ENCODE measurements at regions not wholly inside any gene's neighbourhood (a gene's known extent, or its start where the extent isn't known, plus 50 kb on each side); places are given as distances from the start of the nearest gene placed in this dataset.

DNA sequence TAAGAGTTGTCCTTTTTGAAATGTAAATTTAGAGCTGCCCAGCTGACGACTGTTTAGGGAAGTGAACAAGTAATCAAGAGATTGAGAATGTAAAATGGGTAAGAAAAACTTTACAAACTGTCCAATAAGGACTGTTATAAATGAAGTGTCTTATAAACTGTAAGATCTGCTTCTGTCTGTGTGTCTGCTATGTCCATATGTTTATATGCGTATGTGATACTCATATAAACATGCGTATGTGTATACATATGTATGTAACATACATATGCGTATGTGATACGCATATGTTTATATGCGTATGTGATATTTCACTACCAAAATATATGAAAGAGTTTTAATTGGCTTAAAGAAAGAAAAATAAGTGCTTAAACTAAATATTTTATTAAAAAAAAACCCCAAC, 416.0 kb upstream of the GALNTL6 start:
- no peaks in the 10 kb centered on the region for H3K4me1 ChIP-seq (ENCODE audit: insufficient read depth, insufficient read length)
- H3K27me3 ChIP-seq (ENCODE audit: insufficient read depth, insufficient read length) = no peaks in the 10 kb centered on the region

DNA sequence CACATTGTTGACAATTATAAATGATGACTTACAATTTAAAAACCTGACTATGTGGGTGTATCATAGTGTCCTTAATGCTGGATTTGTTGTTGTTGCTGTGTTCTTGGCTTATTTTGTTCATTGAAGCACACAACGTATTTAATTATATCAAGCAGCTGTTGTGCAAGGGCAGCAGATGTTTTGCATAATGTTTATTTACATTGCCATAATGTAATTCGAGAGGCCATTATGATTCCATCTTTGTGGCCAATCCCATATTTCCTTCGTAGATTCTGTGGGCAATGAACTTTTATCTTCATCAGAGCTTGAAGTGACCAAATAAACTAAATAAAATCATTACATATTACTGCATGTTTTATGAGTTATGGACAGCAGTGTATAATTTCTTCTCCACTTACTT, 422.6 kb upstream of the GALNTL6 start:
- H3K9ac ChIP-seq (ENCODE audit: insufficient read length, low read depth) = no peak overlapping the region
- TF ChIP-seq ZNF274 (IDR thresholded peaks at IDR 0.05; ENCODE audit: low read depth, low read length) (no peak), SUZ12 (IDR thresholded peaks at IDR 0.05; ENCODE audit: extremely low read depth, insufficient read depth, insufficient read length) (no peak), YY1 (IDR thresholded peaks at IDR 0.05; ENCODE audit: insufficient read depth, insufficient read length) (no peak)
- no peaks in the 10 kb centered on the region; the same call in 1 of the 2 replicates for H3K9me3 ChIP-seq (ENCODE audit: insufficient read depth, low read length)
- no peak for DNase-seq (ENCODE audit: low read depth, low spot score)
- H3K36me3 ChIP-seq (ENCODE audit: insufficient read depth, insufficient read length, low read length) = no peaks in the 10 kb centered on the region
- no peaks in the 10 kb centered on the region for H3K4me1 ChIP-seq (ENCODE audit: insufficient read depth, insufficient read length)
- H3K27me3 ChIP-seq (ENCODE audit: insufficient read depth, insufficient read length) = no peaks in the 10 kb centered on the region
- no peak overlapping the region for H3K4me3 ChIP-seq (ENCODE audit: insufficient read length, low read depth)

More for the DNA sequence above, 416.0 kb upstream of the GALNTL6 start:
- Histone ChIP-seq H3K9me3 (ENCODE audit: insufficient read depth, low read length) (no peaks in the 10 kb centered on the region; the same call in 1 of the 2 replicates), H3K36me3 (ENCODE audit: insufficient read depth, insufficient read length, low read length) (no peaks in the 10 kb centered on the region), H3K4me3 (ENCODE audit: insufficient read length, low read depth) (no peak overlapping the region), H3K9ac (ENCODE audit: insufficient read length, low read depth) (no peak overlapping the region)
- no peak for DNase-seq (ENCODE audit: low read depth, low spot score)
- TF ChIP-seq SUZ12 (IDR thresholded peaks at IDR 0.05; ENCODE audit: extremely low read depth, insufficient read depth, insufficient read length) = no peak
- TF ChIP-seq ZNF274 (IDR thresholded peaks at IDR 0.05; ENCODE audit: low read depth, low read length) = no peak
- TF ChIP-seq YY1 (IDR thresholded peaks at IDR 0.05; ENCODE audit: insufficient read depth, insufficient read length) = no peak

DNA sequence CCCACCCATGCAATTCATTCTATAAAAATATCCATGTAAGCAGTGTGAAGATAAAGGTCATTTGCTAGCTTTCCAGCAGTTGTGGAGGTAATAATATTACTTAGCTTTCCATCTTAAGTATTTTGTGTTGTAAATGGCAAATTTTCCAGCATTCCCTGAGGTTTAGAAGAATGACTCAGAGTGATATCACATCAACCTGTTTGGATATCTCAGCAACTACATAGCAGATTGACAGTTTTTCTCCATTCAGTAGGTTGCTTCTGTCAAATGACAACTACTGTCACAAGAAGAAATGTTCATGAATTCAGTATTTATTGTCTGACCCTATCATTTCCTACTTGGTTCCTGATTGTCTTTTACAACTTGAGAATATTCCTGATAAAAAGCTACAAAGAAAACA, 434.9 kb upstream of the GALNTL6 start:
- H3K9ac ChIP-seq (ENCODE audit: insufficient read length, low read depth) = no peak overlapping the region
- H3K4me1 ChIP-seq (ENCODE audit: insufficient read depth, insufficient read length) = no peaks in the 10 kb centered on the region
- TF ChIP-seq SUZ12 (IDR thresholded peaks at IDR 0.05; ENCODE audit: extremely low read depth, insufficient read depth, insufficient read length) (no peak), ZNF274 (IDR thresholded peaks at IDR 0.05; ENCODE audit: low read depth, low read length) (no peak), YY1 (IDR thresholded peaks at IDR 0.05; ENCODE audit: insufficient read depth, insufficient read length) (no peak)
- no peaks in the 10 kb centered on the region for H3K9me3 ChIP-seq (ENCODE audit: insufficient read depth, low read length)
- no peaks in the 10 kb centered on the region for H3K36me3 ChIP-seq (ENCODE audit: insufficient read depth, insufficient read length, low read length)
- no peak for DNase-seq (ENCODE audit: low read depth, low spot score)
- H3K27me3 ChIP-seq (ENCODE audit: insufficient read depth, insufficient read length) = no peaks in the 10 kb centered on the region
- H3K4me3 ChIP-seq (ENCODE audit: insufficient read length, low read depth) = no peak overlapping the region

DNA sequence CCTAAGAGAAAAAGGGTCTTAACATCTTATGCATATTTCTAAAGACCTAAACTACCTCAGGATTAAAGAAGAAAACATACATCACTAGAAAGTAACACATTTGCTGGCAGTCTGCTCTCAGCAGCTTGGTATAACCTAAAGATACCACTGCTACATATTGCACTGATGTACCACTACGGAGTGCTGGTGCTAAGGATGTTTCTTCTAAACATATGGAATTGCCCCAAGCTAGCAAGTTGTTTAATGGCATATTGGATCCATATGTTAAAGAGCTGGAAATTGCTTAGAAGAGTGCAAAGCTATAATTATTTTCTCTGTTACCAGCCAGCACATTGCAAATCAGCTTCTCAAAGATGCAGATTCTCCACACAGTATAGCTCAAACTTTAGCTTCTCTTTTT, 436.5 kb upstream of the GALNTL6 start:
- H3K9me3 ChIP-seq (ENCODE audit: insufficient read depth, low read length) = no peaks in the 10 kb centered on the region
- no peak for DNase-seq (ENCODE audit: low read depth, low spot score)
- H3K36me3 ChIP-seq (ENCODE audit: insufficient read depth, insufficient read length, low read length) = no peaks in the 10 kb centered on the region
- TF ChIP-seq SUZ12 (IDR thresholded peaks at IDR 0.05; ENCODE audit: extremely low read depth, insufficient read depth, insufficient read length) (no peak), ZNF274 (IDR thresholded peaks at IDR 0.05; ENCODE audit: low read depth, low read length) (no peak), YY1 (IDR thresholded peaks at IDR 0.05; ENCODE audit: insufficient read depth, insufficient read length) (no peak)
- H3K4me3 ChIP-seq (ENCODE audit: insufficient read length, low read depth) = no peak overlapping the region
- H3K4me1 ChIP-seq (ENCODE audit: insufficient read depth, insufficient read length) = no peaks in the 10 kb centered on the region
- no peaks in the 10 kb centered on the region for H3K27me3 ChIP-seq (ENCODE audit: insufficient read depth, insufficient read length)
- H3K9ac ChIP-seq (ENCODE audit: insufficient read length, low read depth) = no peak overlapping the region

DNA sequence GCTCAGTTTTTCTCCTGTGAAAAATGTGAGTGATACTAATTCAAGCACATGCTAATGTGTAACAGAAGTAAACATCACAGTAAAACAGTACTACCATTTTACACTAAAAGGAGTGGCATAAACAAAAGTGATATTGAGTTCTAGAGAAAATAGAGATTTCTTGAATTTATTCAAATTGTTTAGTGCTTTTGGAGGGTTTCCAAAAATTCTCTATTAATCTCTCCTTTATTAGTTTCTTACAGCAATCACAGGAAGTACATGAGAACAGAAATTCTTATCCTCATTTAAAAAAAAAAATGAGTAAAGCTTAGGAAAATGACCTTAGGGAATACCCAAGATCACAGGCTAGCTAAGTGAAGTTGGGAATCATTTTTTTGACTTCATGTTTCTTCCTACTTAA, 459.7 kb upstream of the GALNTL6 start:
- Histone ChIP-seq H3K4me3 (ENCODE audit: insufficient read length, low read depth) (no peak overlapping the region), H3K9me3 (ENCODE audit: insufficient read depth, low read length) (no peaks in the 10 kb centered on the region), H3K4me1 (ENCODE audit: insufficient read depth, insufficient read length) (no peaks in the 10 kb centered on the region), H3K9ac (ENCODE audit: insufficient read length, low read depth) (no peak overlapping the region), H3K27me3 (ENCODE audit: insufficient read depth, insufficient read length) (no peaks in the 10 kb centered on the region), H3K36me3 (ENCODE audit: insufficient read depth, insufficient read length, low read length) (no peaks in the 10 kb centered on the region)
- TF ChIP-seq SUZ12 (IDR thresholded peaks at IDR 0.05; ENCODE audit: extremely low read depth, insufficient read depth, insufficient read length) (no peak), YY1 (IDR thresholded peaks at IDR 0.05; ENCODE audit: insufficient read depth, insufficient read length) (no peak), ZNF274 (IDR thresholded peaks at IDR 0.05; ENCODE audit: low read depth, low read length) (no peak)
- DNase-seq (ENCODE audit: low read depth, low spot score) = no peak

DNA sequence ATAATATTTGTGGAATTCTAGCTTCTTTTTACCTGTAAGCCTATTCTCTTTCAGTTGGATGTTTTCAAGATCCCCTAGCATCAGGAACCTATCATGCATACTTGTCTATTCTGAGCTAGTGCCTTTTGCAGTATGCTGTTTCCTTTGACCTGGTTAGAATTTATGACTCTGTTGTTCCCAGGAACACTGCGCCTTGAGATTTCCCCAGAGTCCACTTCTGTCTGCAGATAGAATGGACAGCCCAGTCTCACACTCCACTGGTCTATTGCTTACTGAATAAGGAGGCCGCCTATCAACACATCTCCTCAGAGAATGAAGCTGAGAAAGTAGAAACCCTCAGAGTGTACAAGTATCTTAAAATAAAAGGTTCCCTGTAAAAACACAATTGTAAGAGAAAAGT, 465.1 kb upstream of the GALNTL6 start:
- DNase-seq (ENCODE audit: low read depth, low spot score) = no peak
- Histone ChIP-seq H3K27me3 (ENCODE audit: insufficient read depth, insufficient read length) (no peaks in the 10 kb centered on the region), H3K9ac (ENCODE audit: insufficient read length, low read depth) (no peak overlapping the region)

DNA sequence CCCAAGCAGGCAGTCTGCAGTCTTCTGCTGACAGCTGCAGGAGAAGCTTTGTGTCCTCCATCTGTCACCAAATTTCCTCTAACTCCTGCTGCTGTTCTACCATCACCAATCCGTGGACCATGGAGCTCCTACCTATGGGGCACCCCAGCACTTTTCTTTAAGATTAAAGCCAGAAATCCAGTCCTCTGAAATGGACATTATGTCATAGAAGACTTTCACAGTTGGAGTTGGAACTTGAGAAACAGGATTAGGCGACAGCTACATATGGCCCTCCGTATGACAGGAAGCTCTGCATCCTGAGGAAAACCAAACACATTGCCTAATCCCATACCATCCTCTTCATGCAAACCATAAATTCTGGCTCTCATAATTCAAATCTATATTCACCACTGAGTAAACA, 470.6 kb upstream of the GALNTL6 start:
- TF ChIP-seq YY1 (IDR thresholded peaks at IDR 0.05; ENCODE audit: insufficient read depth, insufficient read length) (no peak), SUZ12 (IDR thresholded peaks at IDR 0.05; ENCODE audit: extremely low read depth, insufficient read depth, insufficient read length) (no peak)
- no peaks in the 10 kb centered on the region for H3K36me3 ChIP-seq (ENCODE audit: insufficient read depth, insufficient read length, low read length)
- DNase-seq (ENCODE audit: low read depth, low spot score) = no peak
- no peaks in the 10 kb centered on the region for H3K27me3 ChIP-seq (ENCODE audit: insufficient read depth, insufficient read length)
- no peak overlapping the region for H3K4me3 ChIP-seq (ENCODE audit: insufficient read length, low read depth)
- H3K9me3 ChIP-seq (ENCODE audit: insufficient read depth, low read length) = no peaks in the 10 kb centered on the region
- no peaks in the 10 kb centered on the region for H3K4me1 ChIP-seq (ENCODE audit: insufficient read depth, insufficient read length)
- no peak overlapping the region for H3K9ac ChIP-seq (ENCODE audit: insufficient read length, low read depth)

More for the DNA sequence above, 465.1 kb upstream of the GALNTL6 start:
- no peak overlapping the region for H3K4me3 ChIP-seq (ENCODE audit: insufficient read length, low read depth)
- H3K9me3 ChIP-seq (ENCODE audit: insufficient read depth, low read length) = no peaks in the 10 kb centered on the region
- no peaks in the 10 kb centered on the region for H3K36me3 ChIP-seq (ENCODE audit: insufficient read depth, insufficient read length, low read length)
- no peak for TF ChIP-seq SUZ12 (IDR thresholded peaks at IDR 0.05; ENCODE audit: extremely low read depth, insufficient read depth, insufficient read length)
- TF ChIP-seq ZNF274 (IDR thresholded peaks at IDR 0.05; ENCODE audit: low read depth, low read length) = no peak
- TF ChIP-seq YY1 (IDR thresholded peaks at IDR 0.05; ENCODE audit: insufficient read depth, insufficient read length) = no peak
- H3K4me1 ChIP-seq (ENCODE audit: insufficient read depth, insufficient read length) = no peaks in the 10 kb centered on the region

DNA sequence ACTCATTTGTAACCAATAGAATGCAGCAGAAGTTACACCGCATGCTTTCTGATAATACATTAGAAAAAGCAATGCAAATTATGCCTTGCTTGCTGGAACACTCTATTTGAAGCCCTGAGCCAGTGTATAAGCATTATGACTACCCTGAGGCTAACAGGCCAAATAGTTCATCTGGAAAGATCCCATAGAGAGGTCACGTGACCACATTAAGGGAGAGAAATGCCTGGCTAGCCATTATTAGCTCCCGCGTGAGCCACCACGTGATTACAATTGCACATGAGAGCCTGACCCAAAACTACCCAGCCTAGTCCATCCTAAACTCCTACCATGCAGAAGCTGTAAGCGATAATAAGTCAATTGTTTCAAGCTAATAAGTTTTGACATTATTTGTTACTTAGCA, 472.9 kb upstream of the GALNTL6 start:
- Histone ChIP-seq H3K4me1 (ENCODE audit: insufficient read depth, insufficient read length) (no peaks in the 10 kb centered on the region), H3K9me3 (ENCODE audit: insufficient read depth, low read length) (no peaks in the 10 kb centered on the region), H3K9ac (ENCODE audit: insufficient read length, low read depth) (no peak overlapping the region), H3K27me3 (ENCODE audit: insufficient read depth, insufficient read length) (no peaks in the 10 kb centered on the region), H3K36me3 (ENCODE audit: insufficient read depth, insufficient read length, low read length) (no peaks in the 10 kb centered on the region), H3K4me3 (ENCODE audit: insufficient read length, low read depth) (no peak overlapping the region)
- TF ChIP-seq ZNF274 (IDR thresholded peaks at IDR 0.05; ENCODE audit: low read depth, low read length) = no peak
- TF ChIP-seq SUZ12 (IDR thresholded peaks at IDR 0.05; ENCODE audit: extremely low read depth, insufficient read depth, insufficient read length) = no peak
- TF ChIP-seq YY1 (IDR thresholded peaks at IDR 0.05; ENCODE audit: insufficient read depth, insufficient read length) = no peak
- no peak for DNase-seq (ENCODE audit: low read depth, low spot score)

Data from NT2/D1 (cell line).